GM12872 (cell line): ENCODE measurements at regions not wholly inside any gene's neighbourhood (a gene's known extent, or its start where the extent isn't known, plus 50 kb on each side); places are given as distances from the start of the nearest gene placed in this dataset.

Experiments
- TF ChIP-seq, protein P1 (sequence below): IDR thresholded peaks from 3 replicates; pipeline ENCODE4 v1.5.1; 2011; ENCODE audit warnings: low read depth, mild to moderate bottlenecking, low read length, moderate library complexity; ENCODE audit not compliant: insufficient read depth

DNA sequence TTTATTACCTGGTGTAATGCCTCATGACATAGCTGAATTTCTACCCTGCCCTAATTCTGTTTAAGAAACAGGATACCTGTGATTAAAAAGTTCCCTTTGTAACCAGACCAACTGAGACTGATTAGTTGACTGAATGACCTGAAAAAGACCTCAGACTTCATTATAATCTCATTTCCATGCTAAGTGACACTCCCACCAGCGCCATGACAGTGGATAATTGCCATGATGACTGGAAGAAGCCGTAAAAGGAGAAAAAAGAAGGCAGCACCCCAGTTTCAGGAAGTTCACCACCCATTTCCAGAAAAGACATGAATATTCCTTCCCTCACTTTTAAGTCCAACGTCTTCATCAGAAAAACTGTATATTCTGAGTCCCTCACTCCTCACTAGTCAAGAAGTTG is 125.6 kb upstream of the HS3ST4 start:
- TF ChIP-seq, protein P1, sequence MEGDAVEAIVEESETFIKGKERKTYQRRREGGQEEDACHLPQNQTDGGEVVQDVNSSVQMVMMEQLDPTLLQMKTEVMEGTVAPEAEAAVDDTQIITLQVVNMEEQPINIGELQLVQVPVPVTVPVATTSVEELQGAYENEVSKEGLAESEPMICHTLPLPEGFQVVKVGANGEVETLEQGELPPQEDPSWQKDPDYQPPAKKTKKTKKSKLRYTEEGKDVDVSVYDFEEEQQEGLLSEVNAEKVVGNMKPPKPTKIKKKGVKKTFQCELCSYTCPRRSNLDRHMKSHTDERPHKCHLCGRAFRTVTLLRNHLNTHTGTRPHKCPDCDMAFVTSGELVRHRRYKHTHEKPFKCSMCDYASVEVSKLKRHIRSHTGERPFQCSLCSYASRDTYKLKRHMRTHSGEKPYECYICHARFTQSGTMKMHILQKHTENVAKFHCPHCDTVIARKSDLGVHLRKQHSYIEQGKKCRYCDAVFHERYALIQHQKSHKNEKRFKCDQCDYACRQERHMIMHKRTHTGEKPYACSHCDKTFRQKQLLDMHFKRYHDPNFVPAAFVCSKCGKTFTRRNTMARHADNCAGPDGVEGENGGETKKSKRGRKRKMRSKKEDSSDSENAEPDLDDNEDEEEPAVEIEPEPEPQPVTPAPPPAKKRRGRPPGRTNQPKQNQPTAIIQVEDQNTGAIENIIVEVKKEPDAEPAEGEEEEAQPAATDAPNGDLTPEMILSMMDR: no peak

DNA sequence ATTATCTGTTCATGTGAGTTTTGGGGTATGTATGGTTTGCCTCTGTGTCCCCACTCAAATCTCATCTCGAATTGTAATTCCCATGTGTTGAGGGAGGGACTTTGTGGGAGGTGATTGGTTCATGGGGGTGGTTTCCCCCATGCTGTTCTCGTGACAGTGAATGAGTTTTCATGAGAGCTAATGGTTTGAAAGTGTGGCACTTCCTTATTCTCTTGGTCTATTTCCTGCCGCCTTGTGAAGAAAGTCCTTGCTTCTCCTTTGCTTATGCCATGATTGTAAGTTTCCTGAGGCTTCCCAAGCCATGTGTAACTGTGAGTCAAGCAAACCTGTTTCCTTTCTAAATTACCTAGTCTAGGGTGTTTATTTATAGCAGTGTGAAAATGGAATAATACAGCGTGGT is 128.1 kb upstream of the HS3ST4 start:
- TF ChIP-seq, protein P1: no peak

DNA sequence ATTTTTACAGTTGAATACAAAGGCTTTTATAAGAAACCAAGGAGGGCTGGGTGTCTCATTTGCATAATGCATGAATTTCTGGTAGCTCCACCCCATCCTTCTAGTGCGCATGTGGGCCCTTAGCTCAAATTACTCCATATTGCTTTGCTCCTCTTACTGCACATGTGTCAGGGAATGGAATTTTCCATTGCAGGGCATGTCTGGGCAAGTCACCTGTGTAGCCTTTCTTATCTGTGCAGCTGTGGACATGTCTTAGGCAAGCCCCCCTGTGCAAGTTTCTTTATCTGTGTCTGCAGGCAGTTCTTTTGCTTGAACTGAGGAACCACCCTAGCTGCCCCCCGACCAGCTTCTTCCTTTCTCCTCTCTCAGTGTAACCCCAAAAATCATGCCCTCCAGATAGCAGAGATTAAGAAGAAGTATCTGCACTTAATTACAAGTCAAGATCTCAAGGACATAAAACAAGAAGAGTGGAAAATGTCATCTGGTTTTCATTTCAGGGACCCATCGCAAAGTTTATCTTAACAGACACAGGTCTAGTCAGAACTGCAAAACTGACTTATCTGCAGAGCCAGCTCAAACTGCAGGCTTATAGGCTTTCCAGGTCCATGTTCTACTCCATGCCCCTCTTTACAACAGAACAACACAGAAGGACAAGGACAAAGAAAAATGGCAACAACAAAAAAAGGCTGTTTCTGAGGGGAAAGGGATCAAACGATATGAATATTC is 137.9 kb upstream of the HS3ST4 start:
- TF ChIP-seq, protein P1: no peak

DNA sequence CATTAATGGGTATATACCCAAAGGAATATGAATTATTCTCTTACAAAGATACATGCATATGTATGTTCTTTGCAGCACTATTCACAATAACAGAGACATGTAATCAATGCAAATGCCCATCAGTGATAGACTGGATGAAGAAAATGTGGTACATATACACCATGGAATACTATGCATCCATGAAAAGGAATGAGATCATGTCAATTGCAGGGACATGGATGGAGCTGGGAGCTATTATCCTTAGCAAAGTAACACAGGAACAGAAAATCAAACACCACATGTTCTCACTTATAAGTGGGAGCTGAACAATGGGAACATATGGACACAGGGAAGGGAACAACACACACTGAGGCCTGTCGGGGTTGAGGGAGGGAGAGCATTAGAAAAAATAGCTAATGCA is 141.1 kb upstream of the HS3ST4 start:
- TF ChIP-seq, protein P1: no peak

DNA sequence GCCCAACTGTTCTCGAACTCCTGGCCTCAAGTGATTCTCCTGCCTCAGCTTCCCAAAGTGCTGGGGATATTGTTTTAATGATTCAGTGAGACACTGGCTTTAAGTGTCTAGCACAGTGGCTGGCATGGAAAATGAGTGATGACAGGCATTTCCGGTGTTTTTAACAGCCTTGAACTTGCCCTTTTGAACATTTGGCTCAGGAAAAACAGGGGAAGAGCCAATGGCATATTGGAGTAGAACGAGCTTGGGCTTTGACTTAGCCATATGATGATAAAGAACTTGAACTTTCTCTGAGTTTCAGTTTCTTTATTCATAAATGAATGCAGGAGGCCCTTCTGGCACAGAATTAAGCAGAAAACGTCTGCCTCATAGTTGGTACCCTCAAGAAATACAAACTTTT is 145.0 kb upstream of the HS3ST4 start:
- TF ChIP-seq, protein P1: no peak

DNA sequence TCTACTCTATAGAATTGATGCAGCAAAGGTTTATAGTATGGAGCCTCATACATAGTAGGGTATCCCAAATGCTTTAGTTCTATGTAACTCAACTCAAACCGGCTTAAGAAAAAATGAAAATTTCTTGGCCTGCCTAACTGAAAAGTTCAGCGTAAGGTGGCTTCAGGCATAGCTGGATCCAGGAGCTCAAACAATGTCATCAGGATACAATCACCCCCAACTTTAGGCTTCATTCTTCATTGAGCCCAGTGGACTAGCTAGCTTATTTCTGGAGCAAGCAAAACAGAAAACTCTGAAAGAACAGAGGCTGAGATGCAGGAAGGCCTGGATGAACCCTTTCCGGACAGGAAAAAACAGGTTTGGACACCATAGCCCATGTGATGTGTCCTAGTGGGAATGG is 147.5 kb upstream of the HS3ST4 start:
- TF ChIP-seq, protein P1: no peak

DNA sequence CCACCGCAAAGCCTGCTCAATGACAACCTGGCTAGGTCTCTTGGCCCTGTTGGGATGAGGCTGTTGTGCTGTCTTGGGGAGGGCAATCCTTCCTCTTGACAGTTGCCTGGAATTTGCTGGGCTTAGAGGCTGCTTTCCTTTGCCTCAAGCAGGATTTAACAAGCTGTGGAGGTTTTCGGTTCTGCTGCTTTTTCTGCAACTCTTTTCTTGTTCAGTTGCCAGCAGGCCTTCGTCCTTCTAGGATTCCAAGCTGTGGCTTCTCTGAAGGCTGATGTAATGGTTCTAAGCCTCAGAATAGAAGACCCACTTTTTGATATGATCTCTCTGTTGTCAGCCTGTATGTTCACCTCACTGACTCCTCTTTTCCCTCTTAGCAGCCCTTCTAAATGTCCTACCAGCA is 149.5 kb upstream of the HS3ST4 start:
- TF ChIP-seq, protein P1: no peak
